ENCODE measurements at regions not wholly inside any gene's neighbourhood (a gene's known extent, or its start where the extent isn't known, plus 50 kb on each side); places are given as distances from the start of the nearest gene placed in this dataset.

GRCh38 chr11:36933481-36933880 is 335.4 kb upstream of the RAG2 start:
- no peaks in the 10 kb centered on the region for H3K27me3 Mint-ChIP-seq (ENCODE audit: low read depth, unreplicated experiment)
- peaks cover 3% of the 10 kb centered on the region for H3K9me3 Mint-ChIP-seq (ENCODE audit: unreplicated experiment)
- no peak overlapping the region for H3K4me3 ChIP-seq (ENCODE audit: insufficient read depth, low read depth, low read length)
- H3K9me3 ChIP-seq (ENCODE audit: insufficient read depth, low read depth, low read length), result peaks cover 2% of the 10 kb centered on the region
- no peaks in the 10 kb centered on the region for H4K20me1 ChIP-seq (ENCODE audit: insufficient read depth, low read length)
- FAIRE-seq (no peak), DNase-seq (ENCODE audit: low read depth) (no peak)
- H3K36me3 ChIP-seq (ENCODE audit: insufficient read depth, low read length), result no peaks in the 10 kb centered on the region
- H3K36me3 Mint-ChIP-seq (ENCODE audit: low read depth, unreplicated experiment), result no peaks in the 10 kb centered on the region
- TF ChIP-seq EZH2 (IDR thresholded peaks at IDR 0.05; ENCODE audit: insufficient read depth, low read length) (no peak), CTCF (IDR thresholded peaks at IDR 0.05; ENCODE audit: insufficient read depth, low read depth, low read length) (no peak)
- H3K4me1 Mint-ChIP-seq (ENCODE audit: low read depth, unreplicated experiment), result no peaks in the 10 kb centered on the region
- H3K4me3 Mint-ChIP-seq (ENCODE audit: unreplicated experiment), result no peak overlapping the region
- no peaks in the 10 kb centered on the region for H3K79me2 ChIP-seq (ENCODE audit: insufficient read depth, low read length)
- H3K4me2 ChIP-seq (ENCODE audit: low read length), result no peak overlapping the region
- H3K9ac ChIP-seq (ENCODE audit: low read length), result no peak overlapping the region
- H3K27ac Mint-ChIP-seq (ENCODE audit: unreplicated experiment), result no peak overlapping the region
- no peaks in the 10 kb centered on the region for H3K4me1 ChIP-seq (ENCODE audit: insufficient read depth, low read length)
- H3K27me3 ChIP-seq (ENCODE audit: insufficient read depth, low read length), result no peaks in the 10 kb centered on the region
- no peak overlapping the region for H2AFZ ChIP-seq (ENCODE audit: low read depth, low read length)
- no peak overlapping the region for H3K27ac ChIP-seq (ENCODE audit: low read depth, low read length)

GRCh38 chr11:36931139-36931538 is 333.1 kb upstream of the RAG2 start:
- TF ChIP-seq EZH2 (IDR thresholded peaks at IDR 0.05; ENCODE audit: insufficient read depth, low read length) (no peak), CTCF (IDR thresholded peaks at IDR 0.05; ENCODE audit: insufficient read depth, low read depth, low read length) (no peak)
- DNase-seq (ENCODE audit: low read depth), result no peak
- Histone ChIP-seq H4K20me1 (ENCODE audit: insufficient read depth, low read length) (no peaks in the 10 kb centered on the region), H2AFZ (ENCODE audit: low read depth, low read length) (no peak overlapping the region), H3K4me1 (ENCODE audit: insufficient read depth, low read length) (no peaks in the 10 kb centered on the region), H3K79me2 (ENCODE audit: insufficient read depth, low read length) (no peaks in the 10 kb centered on the region), H3K36me3 (ENCODE audit: insufficient read depth, low read length) (no peaks in the 10 kb centered on the region), H3K27ac (ENCODE audit: low read depth, low read length) (no peak overlapping the region), H3K9me3 (ENCODE audit: insufficient read depth, low read depth, low read length) (no peaks in the 10 kb centered on the region), H3K27me3 (ENCODE audit: insufficient read depth, low read length) (no peaks in the 10 kb centered on the region), H3K4me2 (ENCODE audit: low read length) (no peak overlapping the region), H3K4me3 (ENCODE audit: insufficient read depth, low read depth, low read length) (no peak overlapping the region), H3K9ac (ENCODE audit: low read length) (no peak overlapping the region)
- Mint-ChIP-seq H3K36me3 (ENCODE audit: low read depth, unreplicated experiment) (no peaks in the 10 kb centered on the region), H3K4me3 (ENCODE audit: unreplicated experiment) (no peak overlapping the region), H3K4me1 (ENCODE audit: low read depth, unreplicated experiment) (no peaks in the 10 kb centered on the region), H3K27me3 (ENCODE audit: low read depth, unreplicated experiment) (no peaks in the 10 kb centered on the region), H3K27ac (ENCODE audit: unreplicated experiment) (no peak overlapping the region), H3K9me3 (ENCODE audit: unreplicated experiment) (peaks cover 4% of the 10 kb centered on the region)
- no peak for FAIRE-seq

GRCh38 chr11:36930256-36930655 is 332.2 kb upstream of the RAG2 start:
- FAIRE-seq (no peak), DNase-seq (ENCODE audit: low read depth) (no peak)
- H3K27ac ChIP-seq (ENCODE audit: low read depth, low read length), result no peak overlapping the region
- no peaks in the 10 kb centered on the region for H3K36me3 Mint-ChIP-seq (ENCODE audit: low read depth, unreplicated experiment)
- H4K20me1 ChIP-seq (ENCODE audit: insufficient read depth, low read length), result no peaks in the 10 kb centered on the region
- no peaks in the 10 kb centered on the region for H3K4me1 ChIP-seq (ENCODE audit: insufficient read depth, low read length)
- H3K9me3 ChIP-seq (ENCODE audit: insufficient read depth, low read depth, low read length), result no peaks in the 10 kb centered on the region
- no peaks in the 10 kb centered on the region for H3K36me3 ChIP-seq (ENCODE audit: insufficient read depth, low read length)
- no peaks in the 10 kb centered on the region for H3K27me3 ChIP-seq (ENCODE audit: insufficient read depth, low read length)
- no peak overlapping the region for H3K4me2 ChIP-seq (ENCODE audit: low read length)
- no peaks in the 10 kb centered on the region for H3K79me2 ChIP-seq (ENCODE audit: insufficient read depth, low read length)
- H3K27me3 Mint-ChIP-seq (ENCODE audit: low read depth, unreplicated experiment), result no peaks in the 10 kb centered on the region
- TF ChIP-seq CTCF (IDR thresholded peaks at IDR 0.05; ENCODE audit: insufficient read depth, low read depth, low read length) (no peak), EZH2 (IDR thresholded peaks at IDR 0.05; ENCODE audit: insufficient read depth, low read length) (no peak)
- H3K9me3 Mint-ChIP-seq (ENCODE audit: unreplicated experiment), result peaks cover 4% of the 10 kb centered on the region
- H3K4me3 Mint-ChIP-seq (ENCODE audit: unreplicated experiment), result no peak overlapping the region
- no peak overlapping the region for H3K27ac Mint-ChIP-seq (ENCODE audit: unreplicated experiment)
- H3K4me1 Mint-ChIP-seq (ENCODE audit: low read depth, unreplicated experiment), result no peaks in the 10 kb centered on the region
- H3K9ac ChIP-seq (ENCODE audit: low read length), result no peak overlapping the region
- no peak overlapping the region for H3K4me3 ChIP-seq (ENCODE audit: insufficient read depth, low read depth, low read length)
- no peak overlapping the region for H2AFZ ChIP-seq (ENCODE audit: low read depth, low read length)
